HFF-Myc (cell line): ENCODE measurements at regions not wholly inside any gene's neighbourhood (a gene's known extent, or its start where the extent isn't known, plus 50 kb on each side); places are given as distances from the start of the nearest gene placed in this dataset.

Experiments used
- DNase-seq: peaks from one replicate; pipeline ENCODE4 v3.0.0-alpha.2; 2011; ENCODE audit warnings: low read depth; ENCODE audit errors: extremely low read depth
- H3K4me3 ChIP-seq: replicated peaks from 2 replicates; pipeline ENCODE4 v1.5.1; 2011; ENCODE audit warnings: low read depth, mild to moderate bottlenecking, control low read depth, low read length
- CTCF ChIP-seq: IDR thresholded peaks from 2 replicates; pipeline ENCODE4 v1.5.1; 2012; ENCODE audit warnings: mild to moderate bottlenecking, low read depth, low read length, control low read depth; ENCODE audit errors: missing control alignments

- no peak for DNase-seq
- H3K4me3 ChIP-seq: no peak overlapping the region
- no peak for TF ChIP-seq CTCF
These were observed 646.4 kb upstream of the NR2F2 start for GRCh38 chr15:95684126-95684525.

- TF ChIP-seq CTCF: no peak
- no peak overlapping the region for H3K4me3 ChIP-seq
- peak; percentile 20 for DNase-seq
These were observed 645.8 kb upstream of the NR2F2 start for GRCh38 chr15:95684693-95685115.

GRCh38 chr15:95687061-95687460 lies 643.4 kb upstream of the NR2F2 start:
- H3K4me3 ChIP-seq: no peak overlapping the region
- TF ChIP-seq CTCF: no peak
- DNase-seq: no peak

GRCh38 chr15:95687686-95688085 lies 642.8 kb upstream of the NR2F2 start:
- no peak overlapping the region for H3K4me3 ChIP-seq
- no peak for DNase-seq
- TF ChIP-seq CTCF: no peak

GRCh38 chr15:95690631-95691340 lies 639.7 kb upstream of the NR2F2 start:
- no peak overlapping the region for H3K4me3 ChIP-seq
- no peak for DNase-seq
- no peak for TF ChIP-seq CTCF

GRCh38 chr15:95693917-95694316 lies 636.6 kb upstream of the NR2F2 start:
- no peak for DNase-seq
- TF ChIP-seq CTCF: no peak
- H3K4me3 ChIP-seq: no peak overlapping the region

- H3K4me3 ChIP-seq: no peak overlapping the region
- no peak for TF ChIP-seq CTCF
- DNase-seq: no peak
These were observed 632.3 kb upstream of the NR2F2 start for GRCh38 chr15:95698230-95698629.
